Esophagus squamous epithelium (tissue), 5 donors: ENCODE measurements at regions not wholly inside any gene's neighbourhood (a gene's known extent, or its start where the extent isn't known, plus 50 kb on each side); places are given as distances from the start of the nearest gene placed in this dataset.

Source experiments
- DNase-seq: peaks from one replicate; lab custom pipeline; 2025; lab: John Stamatoyannopoulos, UW
- H3K27ac ChIP-seq, 4 donors: fragments of 200-600 bp; sonication (generic); one replicate each; pipeline ENCODE4 v1.5.1; 2016 to 2019; ENCODE audit warnings: mild to moderate bottlenecking in 1 of 4
- H3K27me3 ChIP-seq, 4 donors: fragments of 200-600 bp; sonication (generic); 1 replicate in 3 of 4; 2 replicates in 1 of 4; pipeline versions ENCODE4 v1.5.1 to v1.6.0; 2017 to 2021; ENCODE audit warnings: antibody characterized with exemption in 1 of 4
- H3K36me3 ChIP-seq, 3 donors: fragments of 200-600 bp; sonication (generic); one replicate each; pipeline ENCODE4 v1.5.1; 2016 to 2019
- H3K4me1 ChIP-seq, 3 donors: fragments of 200-600 bp; sonication (generic); one replicate each; pipeline ENCODE4 v1.5.1; 2017 to 2019
- H3K4me3 ChIP-seq, 4 donors: fragments of 200-600 bp; sonication (generic); 1 replicate in 3 of 4; 2 replicates in 1 of 4; pipeline ENCODE4 v1.5.1; 2016 to 2019; ENCODE audit warnings: mild to moderate bottlenecking in 2 of 4, moderate library complexity in 1 of 4
- H3K9me3 ChIP-seq, 3 donors: fragments of 200-600 bp; sonication (generic); one replicate each; pipeline ENCODE4 v1.5.1; 2016 to 2019
- POLR2A ChIP-seq, 4 donors: fragments of 450-650 bp; IDR thresholded peaks; one replicate each; pipeline ENCODE4 v1.6.1; 2017; ENCODE audit warnings: antibody characterized with exemption in 4 of 4, mild to moderate bottlenecking in 4 of 4, moderate library complexity in 3 of 4
- WGBS, 2 donors: methylation state at CpG; one replicate each; pipeline ENCODE4 v1.1.5; 2018; 5-methylcytosine and 5-hydroxymethylcytosine counted together
- intact Hi-C: fragments of 100-400 bp; cut with DNase I; formaldehyde crosslinking; loops from one replicate; pipeline ENCODE4 v1.15.0; 2022
- TF ChIP-seq, protein P1 (sequence below), 6 experiments: fragments of 450-650 bp in 4 of 6; fragments of 200-600 bp in 2 of 6; sonication (generic) in 2 of 6; IDR thresholded peaks; one replicate each; pipeline ENCODE4 v1.5.1; 2016 to 2019; ENCODE audit warnings: antibody characterized with exemption in 6 of 6, mild to moderate bottlenecking in 4 of 6, moderate library complexity in 4 of 6
- donor health status: DM: yes; HTN: yes; CAD: no.

DNA sequence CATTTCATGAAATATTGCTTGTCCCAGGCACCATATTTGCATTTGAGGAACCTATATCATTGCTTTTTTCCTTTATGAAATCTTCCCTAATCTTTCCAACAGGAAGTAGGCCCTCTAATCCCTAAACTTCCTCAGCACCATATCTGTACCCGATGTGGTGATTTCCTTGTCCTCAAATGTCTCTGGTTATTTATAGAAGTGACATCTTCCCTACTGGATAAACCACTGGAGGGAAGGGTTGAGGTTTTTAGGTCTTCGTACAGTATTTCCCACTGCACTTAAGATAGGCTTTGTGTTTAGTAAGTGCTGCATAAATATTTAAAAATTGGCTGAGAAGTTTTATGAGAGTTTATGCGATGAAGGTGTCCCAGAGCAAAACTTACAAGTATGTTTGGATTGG, 54.9 kb upstream of the TMEM170B start:
- no peaks in the 10 kb centered on the region for H3K4me1 ChIP-seq
- H3K27ac ChIP-seq: no peak overlapping the region
- no peak overlapping the region for H3K4me3 ChIP-seq
- intact Hi-C loops: no loop called here
- no peak for TF ChIP-seq POLR2A (IDR thresholded peaks at IDR 0.05)
- TF ChIP-seq, protein P1, sequence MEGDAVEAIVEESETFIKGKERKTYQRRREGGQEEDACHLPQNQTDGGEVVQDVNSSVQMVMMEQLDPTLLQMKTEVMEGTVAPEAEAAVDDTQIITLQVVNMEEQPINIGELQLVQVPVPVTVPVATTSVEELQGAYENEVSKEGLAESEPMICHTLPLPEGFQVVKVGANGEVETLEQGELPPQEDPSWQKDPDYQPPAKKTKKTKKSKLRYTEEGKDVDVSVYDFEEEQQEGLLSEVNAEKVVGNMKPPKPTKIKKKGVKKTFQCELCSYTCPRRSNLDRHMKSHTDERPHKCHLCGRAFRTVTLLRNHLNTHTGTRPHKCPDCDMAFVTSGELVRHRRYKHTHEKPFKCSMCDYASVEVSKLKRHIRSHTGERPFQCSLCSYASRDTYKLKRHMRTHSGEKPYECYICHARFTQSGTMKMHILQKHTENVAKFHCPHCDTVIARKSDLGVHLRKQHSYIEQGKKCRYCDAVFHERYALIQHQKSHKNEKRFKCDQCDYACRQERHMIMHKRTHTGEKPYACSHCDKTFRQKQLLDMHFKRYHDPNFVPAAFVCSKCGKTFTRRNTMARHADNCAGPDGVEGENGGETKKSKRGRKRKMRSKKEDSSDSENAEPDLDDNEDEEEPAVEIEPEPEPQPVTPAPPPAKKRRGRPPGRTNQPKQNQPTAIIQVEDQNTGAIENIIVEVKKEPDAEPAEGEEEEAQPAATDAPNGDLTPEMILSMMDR (IDR thresholded peaks at IDR 0.05): no peak
- H3K27me3 ChIP-seq: no peaks in the 10 kb centered on the region
- WGBS, 2 donors: 54 to 67% methylated on average over 3 of the region's 3 CpGs
- DNase-seq: no peak
- H3K36me3 ChIP-seq: no peaks in the 10 kb centered on the region
- no peaks in the 10 kb centered on the region for H3K9me3 ChIP-seq

DNA sequence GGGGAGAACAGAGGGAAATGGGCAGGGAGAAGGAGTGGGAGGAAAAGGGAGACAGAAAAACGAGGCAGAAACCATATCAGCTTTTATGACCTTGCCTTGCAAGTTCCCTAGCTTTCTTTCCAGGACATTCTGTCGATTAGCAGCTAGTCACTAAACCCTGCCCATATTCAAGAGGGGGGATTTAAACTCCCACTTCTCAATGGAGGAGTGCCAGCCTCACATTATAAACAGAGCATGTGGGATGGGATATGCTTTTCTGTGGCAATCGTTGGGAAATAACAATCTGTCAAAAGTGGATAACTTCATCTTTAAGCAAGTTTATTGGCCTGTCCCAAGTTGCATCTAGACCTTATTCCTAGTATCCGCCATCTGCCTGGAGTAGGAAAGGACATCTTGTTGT, 57.0 kb upstream of the TMEM170B start:
- no peaks in the 10 kb centered on the region for H3K36me3 ChIP-seq
- no peaks in the 10 kb centered on the region for H3K27me3 ChIP-seq
- H3K4me3 ChIP-seq: no peak overlapping the region
- no peak overlapping the region for H3K27ac ChIP-seq
- TF ChIP-seq, protein P1 (IDR thresholded peaks at IDR 0.05): no peak
- TF ChIP-seq POLR2A (IDR thresholded peaks at IDR 0.05): no peak
- 44 to 68% methylated on average over 3 to 4 of the region's 4 CpGs for WGBS, 2 donors
- no peaks in the 10 kb centered on the region for H3K9me3 ChIP-seq
- H3K4me1 ChIP-seq: no peaks in the 10 kb centered on the region
- intact Hi-C loops: no loop called here
- no peak for DNase-seq

DNA sequence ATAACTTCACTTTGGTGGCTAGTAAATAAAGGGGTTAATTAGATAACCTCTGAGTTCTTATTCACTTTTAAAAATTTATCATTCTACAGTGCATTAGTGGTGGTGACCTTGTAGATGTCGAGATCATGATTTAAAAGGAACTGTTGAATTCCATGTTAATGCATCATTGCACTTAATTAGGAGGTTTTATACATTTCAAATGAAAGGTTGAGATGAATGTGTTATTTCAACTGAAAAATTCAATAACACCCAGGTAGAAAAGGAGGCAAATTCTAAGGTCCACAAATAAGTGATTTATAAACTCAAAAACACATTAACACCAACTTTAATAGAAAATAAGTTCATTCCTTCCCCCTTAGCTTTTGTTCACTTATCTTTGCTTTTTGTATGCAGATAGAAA, 58.3 kb upstream of the TMEM170B start:
- WGBS, 2 donors: 63 to 73% methylated on average over 1 of the region's 1 CpG
- no peak for TF ChIP-seq POLR2A (IDR thresholded peaks at IDR 0.05)
- Histone ChIP-seq H3K36me3 (no peaks in the 10 kb centered on the region), H3K4me3 (no peak overlapping the region), H3K9me3 (no peaks in the 10 kb centered on the region), H3K27me3 (no peaks in the 10 kb centered on the region), H3K27ac (no peak overlapping the region), H3K4me1 (no peaks in the 10 kb centered on the region)
- DNase-seq: no peak
- intact Hi-C loops: no loop called here

DNA sequence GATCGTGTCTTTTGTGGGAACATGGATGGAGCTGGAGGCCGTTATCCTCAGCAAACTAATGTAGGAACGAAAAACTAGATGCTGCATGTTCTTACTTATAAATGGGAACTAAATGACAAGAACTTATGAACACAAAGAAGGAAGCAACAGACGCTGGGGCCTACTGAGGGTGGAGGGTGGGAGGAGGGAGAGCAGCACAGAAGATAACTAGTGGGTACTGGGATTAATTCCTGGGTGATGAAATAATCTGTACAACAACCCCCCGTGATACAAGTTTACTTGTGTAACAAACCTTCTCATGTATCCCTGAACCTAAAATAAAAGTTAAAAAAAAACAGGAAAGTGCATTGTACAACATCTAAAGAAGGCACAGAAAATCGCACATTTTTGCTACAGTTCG, 59.0 kb upstream of the TMEM170B start:
- no peak for TF ChIP-seq POLR2A (IDR thresholded peaks at IDR 0.05)
- TF ChIP-seq, protein P1 (IDR thresholded peaks at IDR 0.05): no peak
- H3K9me3 ChIP-seq: no peaks in the 10 kb centered on the region
- WGBS, 2 donors: 77 to 81% methylated on average over 7 of the region's 7 CpGs
- no peak overlapping the region for H3K4me3 ChIP-seq
- no peaks in the 10 kb centered on the region for H3K36me3 ChIP-seq
- H3K27me3 ChIP-seq: no peaks in the 10 kb centered on the region
- no peak for DNase-seq
- no peaks in the 10 kb centered on the region for H3K4me1 ChIP-seq
- H3K27ac ChIP-seq: no peak overlapping the region
- intact Hi-C loops: no loop called here

DNA sequence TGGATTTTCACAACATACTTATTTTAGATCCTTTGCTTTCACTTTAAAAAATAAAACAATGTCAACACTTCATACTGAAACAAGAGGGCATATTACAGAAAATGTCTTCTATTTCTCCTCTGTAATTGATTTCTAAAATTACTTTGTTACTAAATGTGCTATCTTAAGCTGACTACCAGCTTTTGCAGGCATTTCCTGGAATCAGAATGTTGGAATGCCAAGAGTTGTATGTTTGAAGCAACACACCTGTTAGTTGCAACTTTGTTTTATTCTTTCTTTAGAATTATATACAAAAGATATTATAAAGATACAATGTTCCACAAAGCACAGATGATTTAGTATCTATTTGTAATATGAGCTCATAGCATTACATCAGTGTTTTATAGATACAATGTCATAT, 62.5 kb upstream of the TMEM170B start:
- Histone ChIP-seq H3K4me3 (no peak overlapping the region), H3K27me3 (no peaks in the 10 kb centered on the region), H3K9me3 (no peaks in the 10 kb centered on the region), H3K36me3 (no peaks in the 10 kb centered on the region), H3K4me1 (no peaks in the 10 kb centered on the region), H3K27ac (no peak overlapping the region)
- intact Hi-C loops: no loop called here
- TF ChIP-seq, protein P1 (IDR thresholded peaks at IDR 0.05): no peak
- no peak for TF ChIP-seq POLR2A (IDR thresholded peaks at IDR 0.05)
- DNase-seq: no peak
